ENCODE measurements at regions not wholly inside any gene's neighbourhood (a gene's known extent, or its start where the extent isn't known, plus 50 kb on each side); places are given as distances from the start of the nearest gene placed in this dataset.

GRCh38 chr17:77370586-77370985, 229.8 kb downstream of the SEC14L1 start:
- H4K20me1 ChIP-seq (ENCODE audit: control insufficient read depth, insufficient read depth, low read depth, low read length): peaks cover 18% of the 10 kb centered on the region; the same call in 1 of the 2 replicates
- peaks cover 29% of the 10 kb centered on the region for H3K27me3 ChIP-seq (ENCODE audit: control insufficient read depth, low read length)
- H3K79me2 ChIP-seq (ENCODE audit: control insufficient read depth, low read length): peaks cover 2% of the 10 kb centered on the region; the same call in 1 of the 2 replicates
- H3K4me1 ChIP-seq (ENCODE audit: control insufficient read depth, low read length): peaks cover 31% of the 10 kb centered on the region
- no peak for TF ChIP-seq EZH2phosphoT487 (IDR thresholded peaks at IDR 0.05; ENCODE audit: borderline replicate concordance, low read length)
- no peak for TF ChIP-seq CTCF (IDR thresholded peaks at IDR 0.05; ENCODE audit: low read depth, low read length, poor library complexity, severe bottlenecking)
- no peaks in the 10 kb centered on the region; the same call in 1 of the 2 replicates for H3F3A ChIP-seq (ENCODE audit: control insufficient read depth, insufficient read depth)
- H3K4me2 ChIP-seq (ENCODE audit: low read length): no peak overlapping the region
- no peaks in the 10 kb centered on the region for H3K36me3 ChIP-seq (ENCODE audit: control insufficient read depth, low read length)
- no peak overlapping the region for H3K27ac ChIP-seq (ENCODE audit: low read depth, low read length)
- no peaks in the 10 kb centered on the region for H3K9me2 ChIP-seq (replicated peaks; ENCODE audit: control insufficient read depth, low read length)
- H3K9me3 ChIP-seq (ENCODE audit: control insufficient read depth, insufficient read depth, low read length): no peaks in the 10 kb centered on the region
- H3K4me3 ChIP-seq (ENCODE audit: low read length): no peak overlapping the region

GRCh38 chr17:77371117-77371887, 230.5 kb downstream of the SEC14L1 start:
- no peaks in the 10 kb centered on the region for H3K9me3 ChIP-seq (ENCODE audit: control insufficient read depth, insufficient read depth, low read length)
- peaks cover 26% of the 10 kb centered on the region for H3K27me3 ChIP-seq (ENCODE audit: control insufficient read depth, low read length)
- no peaks in the 10 kb centered on the region; the same call in 1 of the 2 replicates for H3F3A ChIP-seq (ENCODE audit: control insufficient read depth, insufficient read depth)
- no peak overlapping the region for H3K4me2 ChIP-seq (ENCODE audit: low read length)
- peaks cover 30% of the 10 kb centered on the region for H3K4me1 ChIP-seq (ENCODE audit: control insufficient read depth, low read length)
- TF ChIP-seq EZH2phosphoT487 (IDR thresholded peaks at IDR 0.05; ENCODE audit: borderline replicate concordance, low read length) (no peak), CTCF (IDR thresholded peaks at IDR 0.05; ENCODE audit: low read depth, low read length, poor library complexity, severe bottlenecking) (no peak)
- peaks cover 2% of the 10 kb centered on the region; the same call in 1 of the 2 replicates for H3K79me2 ChIP-seq (ENCODE audit: control insufficient read depth, low read length)
- peaks cover 22% of the 10 kb centered on the region; the same call in 1 of the 2 replicates for H4K20me1 ChIP-seq (ENCODE audit: control insufficient read depth, insufficient read depth, low read depth, low read length)
- no peaks in the 10 kb centered on the region for H3K9me2 ChIP-seq (replicated peaks; ENCODE audit: control insufficient read depth, low read length)
- H3K4me3 ChIP-seq (ENCODE audit: low read length): no peak overlapping the region
- no peak overlapping the region for H3K27ac ChIP-seq (ENCODE audit: low read depth, low read length)
- no peaks in the 10 kb centered on the region for H3K36me3 ChIP-seq (ENCODE audit: control insufficient read depth, low read length)

GRCh38 chr17:77371888-77372443, 231.2 kb downstream of the SEC14L1 start:
- H3K27ac ChIP-seq (ENCODE audit: low read depth, low read length): no peak overlapping the region
- peak overlapping the region; percentile 54; the same call in 1 of the 2 replicates for H3K4me2 ChIP-seq (ENCODE audit: low read length)
- no peaks in the 10 kb centered on the region for H3K9me3 ChIP-seq (ENCODE audit: control insufficient read depth, insufficient read depth, low read length)
- no peaks in the 10 kb centered on the region for H3K36me3 ChIP-seq (ENCODE audit: control insufficient read depth, low read length)
- H3K4me3 ChIP-seq (ENCODE audit: low read length): no peak overlapping the region
- H3K79me2 ChIP-seq (ENCODE audit: control insufficient read depth, low read length): peaks cover 2% of the 10 kb centered on the region; the same call in 1 of the 2 replicates
- no peaks in the 10 kb centered on the region for H3K9me2 ChIP-seq (replicated peaks; ENCODE audit: control insufficient read depth, low read length)
- peaks cover 26% of the 10 kb centered on the region; the same call in 1 of the 2 replicates for H4K20me1 ChIP-seq (ENCODE audit: control insufficient read depth, insufficient read depth, low read depth, low read length)
- H3F3A ChIP-seq (ENCODE audit: control insufficient read depth, insufficient read depth): no peaks in the 10 kb centered on the region; the same call in 1 of the 2 replicates
- TF ChIP-seq EZH2phosphoT487 (IDR thresholded peaks at IDR 0.05; ENCODE audit: borderline replicate concordance, low read length) (no peak), CTCF (IDR thresholded peaks at IDR 0.05; ENCODE audit: low read depth, low read length, poor library complexity, severe bottlenecking) (no peak)
- H3K27me3 ChIP-seq (ENCODE audit: control insufficient read depth, low read length): peaks cover 24% of the 10 kb centered on the region
- H3K4me1 ChIP-seq (ENCODE audit: control insufficient read depth, low read length): peaks cover 25% of the 10 kb centered on the region
